NCI-H2081 treated with DMSO at 0.1 percent for 48 hours (cell line): ENCODE measurements at regions not wholly inside any gene's neighbourhood (a gene's known extent, or its start where the extent isn't known, plus 50 kb on each side); places are given as distances from the start of the nearest gene placed in this dataset.

Experiments used
- DNase-seq: peaks from one replicate; lab custom pipeline; 2025; lab: John Stamatoyannopoulos, UW

GRCh38 chr6:104418839-104419238 lies 440.9 kb downstream of the HACE1 start:
- no peak for DNase-seq

- no peak for DNase-seq
These were observed 441.6 kb downstream of the HACE1 start for GRCh38 chr6:104418125-104418524.

GRCh38 chr6:104414723-104415122 lies 445.0 kb downstream of the HACE1 start:
- no peak for DNase-seq

- no peak for DNase-seq
These were observed 446.0 kb downstream of the HACE1 start for GRCh38 chr6:104413767-104414166.

- no peak for DNase-seq
These were observed 448.4 kb downstream of the HACE1 start for GRCh38 chr6:104411302-104411701.

- no peak for DNase-seq
These were observed 449.8 kb downstream of the HACE1 start for GRCh38 chr6:104409913-104410312.

- no peak for DNase-seq
These were observed 451.8 kb downstream of the HACE1 start for GRCh38 chr6:104407957-104408356.

- no peak for DNase-seq
These were observed 455.3 kb downstream of the HACE1 start for GRCh38 chr6:104404377-104404776.

- no peak for DNase-seq
These were observed 457.1 kb downstream of the HACE1 start for GRCh38 chr6:104402572-104402971.

- DNase-seq, result no peak
These were observed 457.8 kb downstream of the HACE1 start for GRCh38 chr6:104401926-104402325.

GRCh38 chr6:104400844-104401243 lies 458.9 kb downstream of the HACE1 start:
- DNase-seq, result no peak

GRCh38 chr6:104396077-104396476 lies 463.6 kb downstream of the HACE1 start:
- DNase-seq, result no peak

GRCh38 chr6:104381907-104382306 lies 477.8 kb downstream of the HACE1 start:
- DNase-seq, result no peak

GRCh38 chr6:104365451-104366234 lies 494.1 kb downstream of the HACE1 start:
- DNase-seq, result no peak

- no peak for DNase-seq
These were observed 501.8 kb downstream of the HACE1 start for GRCh38 chr6:104357928-104358327.

GRCh38 chr6:104356197-104356596 lies 503.5 kb downstream of the HACE1 start:
- DNase-seq, result no peak

- no peak for DNase-seq
These were observed 510.5 kb downstream of the HACE1 start for GRCh38 chr6:104349191-104349590.

GRCh38 chr6:104344223-104344622 lies 515.5 kb downstream of the HACE1 start:
- DNase-seq, result no peak

- DNase-seq, result no peak
These were observed 527.4 kb downstream of the HACE1 start for GRCh38 chr6:104332364-104332763.

GRCh38 chr6:104326173-104327001 lies 533.3 kb downstream of the HACE1 start:
- DNase-seq, result no peak

- DNase-seq, result no peak
These were observed 534.2 kb downstream of the HACE1 start for GRCh38 chr6:104325341-104326172.

- no peak for DNase-seq
These were observed 535.4 kb downstream of the HACE1 start for GRCh38 chr6:104324301-104324700.
